ENCODE measurements at regions not wholly inside any gene's neighbourhood (a gene's known extent, or its start where the extent isn't known, plus 50 kb on each side); places are given as distances from the start of the nearest gene placed in this dataset.

DNA sequence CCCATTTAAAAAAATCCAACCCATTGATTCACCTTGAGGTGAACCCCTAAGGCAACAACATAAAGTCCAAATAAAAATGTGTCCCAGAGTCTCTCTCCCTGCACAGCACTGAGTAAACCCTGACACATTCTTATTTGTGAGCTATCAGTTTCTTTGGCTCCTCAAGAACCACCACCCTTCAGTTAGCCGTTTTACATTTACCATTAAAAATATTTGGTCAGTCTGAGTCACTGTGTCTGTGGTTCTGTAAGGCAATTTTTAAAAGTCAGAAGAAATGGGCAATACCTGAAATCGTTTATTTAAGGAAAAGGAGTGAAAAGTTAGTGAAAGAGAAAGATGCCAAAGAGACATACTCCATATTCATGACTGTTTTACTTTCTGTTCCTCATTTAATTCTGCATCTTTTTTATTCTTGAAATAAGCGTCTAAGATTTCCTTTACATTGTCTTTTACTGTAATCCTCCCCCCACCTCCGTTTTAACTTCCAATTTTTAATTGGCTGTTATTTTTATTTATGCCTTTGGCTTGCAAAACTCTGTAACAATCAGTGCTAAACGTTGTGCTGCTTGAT is 91.7 kb upstream of the IVNS1ABP start:
- H2BK120ac ChIP-seq (ENCODE audit: insufficient read depth, low read length, poor library complexity): no peak overlapping the region
- peaks cover 0 to 2% of the 10 kb centered on the region in 2 experiments for H3K4me1 ChIP-seq (ENCODE audit: control insufficient read depth in 1 of 2, insufficient read depth in 2 of 2, low read length in 2 of 2)
- no peak overlapping the region for H2AK5ac ChIP-seq (ENCODE audit: low read length)
- no peak overlapping the region for H4K8ac ChIP-seq (ENCODE audit: low read depth, low read length)
- H3K4me2 ChIP-seq (ENCODE audit: low read length): no peak overlapping the region
- H3K27ac ChIP-seq (ENCODE audit: low read depth, low read length): no peak overlapping the region
- peaks cover 1% of the 10 kb centered on the region for H3K79me2 ChIP-seq (ENCODE audit: control insufficient read depth, insufficient read depth, low read length, poor library complexity)
- no peak overlapping the region for H3K18ac ChIP-seq (ENCODE audit: low read length)
- H4K91ac ChIP-seq (ENCODE audit: low read depth, low read length): no peak overlapping the region
- H2BK5ac ChIP-seq (ENCODE audit: low read depth, low read length, poor library complexity): no peak overlapping the region
- H3K4ac ChIP-seq (ENCODE audit: low read depth, low read length): no peak overlapping the region
- H3K4me3 ChIP-seq (ENCODE audit: low read depth, low read length): no peak overlapping the region
- no peak overlapping the region for H3K14ac ChIP-seq (ENCODE audit: low read length)
- H3K9me3 ChIP-seq (ENCODE audit: insufficient read depth, low read depth, low read length): no peaks in the 10 kb centered on the region
- H3K36me3 ChIP-seq (ENCODE audit: control insufficient read depth in 1 of 2, insufficient read depth in 2 of 2, low read length in 2 of 2): peaks cover 0 to 1% of the 10 kb centered on the region in 2 experiments
- H3K9ac ChIP-seq (ENCODE audit: low read length): no peak overlapping the region
- no peak overlapping the region for H2BK12ac ChIP-seq (ENCODE audit: low read length)
- no peak overlapping the region for H4K12ac ChIP-seq (ENCODE audit: low read depth, low read length)
- no peak for DNase-seq
- WGBS (ENCODE audit: extremely low coverage, insufficient coverage, insufficient read length): no CpG with 5 or more reads among the region's 5 CpGs
- H2AFZ ChIP-seq (ENCODE audit: insufficient read depth, low read length, poor library complexity): no peak overlapping the region
- no peak overlapping the region for H3K23ac ChIP-seq (ENCODE audit: low read length)
- H3K27me3 ChIP-seq (ENCODE audit: insufficient read depth, low read length): no peaks in the 10 kb centered on the region
- H3K79me1 ChIP-seq (ENCODE audit: low read length): peaks cover 11% of the 10 kb centered on the region

GRCh38 chr1:185406691-185407009 is 89.6 kb upstream of the IVNS1ABP start:
- no peak overlapping the region for H3K4me2 ChIP-seq (ENCODE audit: low read length)
- H4K8ac ChIP-seq (ENCODE audit: low read depth, low read length): peak overlapping the region; percentile 58
- H4K91ac ChIP-seq (ENCODE audit: low read depth, low read length): peak overlapping the region; percentile 50
- H3K4ac ChIP-seq (ENCODE audit: low read depth, low read length): no peak overlapping the region
- peak overlapping the region; percentile 97 for H2BK12ac ChIP-seq (ENCODE audit: low read length)
- no peak overlapping the region for H4K12ac ChIP-seq (ENCODE audit: low read depth, low read length)
- WGBS (ENCODE audit: extremely low coverage, insufficient coverage, insufficient read length): no CpG with 5 or more reads among the region's 1 CpG
- H2BK5ac ChIP-seq (ENCODE audit: low read depth, low read length, poor library complexity): peak overlapping the region; percentile 57
- peak overlapping the region; percentile 89 for H2BK120ac ChIP-seq (ENCODE audit: insufficient read depth, low read length, poor library complexity)
- H3K23ac ChIP-seq (ENCODE audit: low read length): no peak overlapping the region
- H3K4me3 ChIP-seq (ENCODE audit: low read depth, low read length): no peak overlapping the region
- peaks cover 0 to 1% of the 10 kb centered on the region in 2 experiments for H3K36me3 ChIP-seq (ENCODE audit: control insufficient read depth in 1 of 2, insufficient read depth in 2 of 2, low read length in 2 of 2)
- peak overlapping the region; percentile 73 for H2AK5ac ChIP-seq (ENCODE audit: low read length)
- H3K14ac ChIP-seq (ENCODE audit: low read length): peak overlapping the region; percentile 64
- H3K9me3 ChIP-seq (ENCODE audit: insufficient read depth, low read depth, low read length): peaks cover 1% of the 10 kb centered on the region
- H3K18ac ChIP-seq (ENCODE audit: low read length): no peak overlapping the region
- peaks cover 4% of the 10 kb centered on the region for H3K79me2 ChIP-seq (ENCODE audit: control insufficient read depth, insufficient read depth, low read length, poor library complexity)
- DNase-seq: no peak
- no peak overlapping the region for H2AFZ ChIP-seq (ENCODE audit: insufficient read depth, low read length, poor library complexity)
- H3K79me1 ChIP-seq (ENCODE audit: low read length): peaks cover 21% of the 10 kb centered on the region
- H3K27ac ChIP-seq (ENCODE audit: low read depth, low read length): no peak overlapping the region
- no peaks in the 10 kb centered on the region for H3K27me3 ChIP-seq (ENCODE audit: insufficient read depth, low read length)
- no peak overlapping the region for H3K9ac ChIP-seq (ENCODE audit: low read length)
- peaks cover 5 to 6% of the 10 kb centered on the region in 2 experiments for H3K4me1 ChIP-seq (ENCODE audit: control insufficient read depth in 1 of 2, insufficient read depth in 2 of 2, low read length in 2 of 2)

DNA sequence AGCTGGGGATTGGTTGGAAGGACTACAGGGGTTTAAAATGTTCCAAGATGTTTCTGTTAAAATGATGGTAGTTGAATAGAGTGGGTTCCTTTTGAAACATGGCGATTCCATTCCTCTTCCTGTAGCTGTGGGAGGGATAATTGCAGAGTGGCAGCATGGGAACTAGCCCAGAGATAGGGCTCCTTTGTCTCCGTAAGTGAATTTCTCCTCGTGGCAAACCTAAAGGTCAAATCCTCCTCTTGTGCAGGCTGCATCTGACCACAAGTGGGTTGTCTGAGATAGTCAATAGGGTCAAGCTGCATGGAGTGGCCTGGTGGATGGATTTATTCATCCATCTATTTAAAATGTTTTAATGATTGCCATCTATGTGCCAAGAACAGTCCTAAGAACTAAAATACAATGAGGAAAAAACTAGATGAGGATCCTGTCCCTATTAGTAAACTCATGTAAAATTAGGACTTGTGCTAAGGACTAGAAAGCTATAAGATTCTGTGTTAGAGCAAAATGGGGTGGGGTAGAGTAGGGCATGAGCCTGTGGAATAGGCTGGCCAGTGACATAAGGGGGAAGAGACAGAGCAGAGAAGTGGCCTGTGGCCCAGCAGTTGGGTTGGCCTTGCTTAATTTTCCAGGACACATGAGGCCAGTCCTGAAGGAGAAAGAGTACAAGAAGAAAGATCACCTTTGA is 89.1 kb upstream of the IVNS1ABP start:
- peaks cover 0 to 1% of the 10 kb centered on the region in 2 experiments for H3K36me3 ChIP-seq (ENCODE audit: control insufficient read depth in 1 of 2, insufficient read depth in 2 of 2, low read length in 2 of 2)
- peak overlapping the region; percentile 89 for H2BK120ac ChIP-seq (ENCODE audit: insufficient read depth, low read length, poor library complexity)
- peaks cover 21% of the 10 kb centered on the region for H3K79me1 ChIP-seq (ENCODE audit: low read length)
- H3K79me2 ChIP-seq (ENCODE audit: control insufficient read depth, insufficient read depth, low read length, poor library complexity): peaks cover 4% of the 10 kb centered on the region
- no peak overlapping the region for H2AFZ ChIP-seq (ENCODE audit: insufficient read depth, low read length, poor library complexity)
- no peak overlapping the region for H4K12ac ChIP-seq (ENCODE audit: low read depth, low read length)
- peaks cover 1% of the 10 kb centered on the region for H3K9me3 ChIP-seq (ENCODE audit: insufficient read depth, low read depth, low read length)
- peak overlapping the region; percentile 51 for H3K4ac ChIP-seq (ENCODE audit: low read depth, low read length)
- H4K91ac ChIP-seq (ENCODE audit: low read depth, low read length): peak overlapping the region; percentile 50
- no peak overlapping the region for H3K27ac ChIP-seq (ENCODE audit: low read depth, low read length)
- H3K14ac ChIP-seq (ENCODE audit: low read length): peak overlapping the region; percentile 64
- H3K9ac ChIP-seq (ENCODE audit: low read length): no peak overlapping the region
- peak overlapping the region; percentile 73 for H2AK5ac ChIP-seq (ENCODE audit: low read length)
- no peak for DNase-seq
- H3K18ac ChIP-seq (ENCODE audit: low read length): no peak overlapping the region
- WGBS (ENCODE audit: extremely low coverage, insufficient coverage, insufficient read length): no CpG with 5 or more reads among the region's 3 CpGs
- H3K27me3 ChIP-seq (ENCODE audit: insufficient read depth, low read length): no peaks in the 10 kb centered on the region
- peak overlapping the region; percentile 58 for H4K8ac ChIP-seq (ENCODE audit: low read depth, low read length)
- H3K4me1 ChIP-seq (ENCODE audit: control insufficient read depth in 1 of 2, insufficient read depth in 2 of 2, low read length in 2 of 2): peaks cover 5 to 6% of the 10 kb centered on the region in 2 experiments
- no peak overlapping the region for H3K23ac ChIP-seq (ENCODE audit: low read length)
- no peak overlapping the region for H3K4me3 ChIP-seq (ENCODE audit: low read depth, low read length)
- H2BK5ac ChIP-seq (ENCODE audit: low read depth, low read length, poor library complexity): peak overlapping the region; percentile 57
- peak overlapping the region; percentile 97 for H2BK12ac ChIP-seq (ENCODE audit: low read length)
- H3K4me2 ChIP-seq (ENCODE audit: low read length): no peak overlapping the region

DNA sequence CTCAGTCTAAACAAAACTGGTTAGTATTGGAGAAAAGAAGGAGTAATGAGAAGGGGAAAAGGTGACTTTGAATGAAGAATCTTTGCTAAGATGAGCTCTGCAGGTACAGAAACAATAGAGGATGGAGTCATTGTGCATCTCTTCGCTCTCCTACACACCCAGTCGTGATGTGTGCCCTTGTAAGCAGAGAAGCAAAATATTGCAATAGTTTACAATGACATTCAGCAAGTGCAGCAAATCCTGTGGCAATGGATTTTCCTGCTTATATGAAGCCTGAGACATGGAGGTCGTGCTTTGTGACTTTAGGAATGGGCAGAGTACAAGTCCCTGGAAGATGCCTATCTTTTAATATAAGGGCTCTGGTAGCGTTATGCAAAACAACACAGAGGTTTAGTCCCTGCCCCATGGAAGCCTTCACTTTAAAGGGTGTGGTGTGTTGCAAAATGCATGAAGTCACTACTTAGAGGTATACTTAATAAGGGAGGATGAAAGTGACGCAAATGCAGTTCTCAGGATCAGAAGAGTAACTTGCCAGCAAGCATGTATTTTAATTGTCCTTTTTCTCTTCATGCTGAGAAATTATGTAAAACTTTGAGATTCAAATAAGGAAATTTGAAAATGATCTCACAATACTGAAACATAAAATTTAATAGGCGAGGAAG is 88.0 kb upstream of the IVNS1ABP start:
- H2AK5ac ChIP-seq (ENCODE audit: low read length): no peak overlapping the region
- no peak overlapping the region for H3K4me2 ChIP-seq (ENCODE audit: low read length)
- no peak overlapping the region for H2BK5ac ChIP-seq (ENCODE audit: low read depth, low read length, poor library complexity)
- no peak overlapping the region for H3K18ac ChIP-seq (ENCODE audit: low read length)
- peak overlapping the region; percentile 7 for H3K27ac ChIP-seq (ENCODE audit: low read depth, low read length)
- H3K79me1 ChIP-seq (ENCODE audit: low read length): peaks cover 28% of the 10 kb centered on the region
- no peaks in the 10 kb centered on the region for H3K27me3 ChIP-seq (ENCODE audit: insufficient read depth, low read length)
- H3K79me2 ChIP-seq (ENCODE audit: control insufficient read depth, insufficient read depth, low read length, poor library complexity): peaks cover 4% of the 10 kb centered on the region
- peaks cover 0 to 1% of the 10 kb centered on the region in 2 experiments for H3K36me3 ChIP-seq (ENCODE audit: control insufficient read depth in 1 of 2, insufficient read depth in 2 of 2, low read length in 2 of 2)
- peak overlapping the region; percentile 65 for H2BK12ac ChIP-seq (ENCODE audit: low read length)
- H3K4me3 ChIP-seq (ENCODE audit: low read depth, low read length): no peak overlapping the region
- no peak overlapping the region for H3K9ac ChIP-seq (ENCODE audit: low read length)
- H3K4ac ChIP-seq (ENCODE audit: low read depth, low read length): no peak overlapping the region
- no peak overlapping the region for H4K8ac ChIP-seq (ENCODE audit: low read depth, low read length)
- no peak overlapping the region for H3K14ac ChIP-seq (ENCODE audit: low read length)
- no CpG with 5 or more reads among the region's 6 CpGs for WGBS (ENCODE audit: extremely low coverage, insufficient coverage, insufficient read length)
- peaks cover 5 to 6% of the 10 kb centered on the region in 2 experiments for H3K4me1 ChIP-seq (ENCODE audit: control insufficient read depth in 1 of 2, insufficient read depth in 2 of 2, low read length in 2 of 2)
- H4K12ac ChIP-seq (ENCODE audit: low read depth, low read length): no peak overlapping the region
- H4K91ac ChIP-seq (ENCODE audit: low read depth, low read length): peak overlapping the region; percentile 43
- no peak for DNase-seq
- H2BK120ac ChIP-seq (ENCODE audit: insufficient read depth, low read length, poor library complexity): peak overlapping the region; percentile 38
- H2AFZ ChIP-seq (ENCODE audit: insufficient read depth, low read length, poor library complexity): no peak overlapping the region
- H3K23ac ChIP-seq (ENCODE audit: low read length): no peak overlapping the region
- peaks cover 1% of the 10 kb centered on the region for H3K9me3 ChIP-seq (ENCODE audit: insufficient read depth, low read depth, low read length)
